HEK293 (cell line): ENCODE measurements at regions not wholly inside any gene's neighbourhood (a gene's known extent, or its start where the extent isn't known, plus 50 kb on each side); places are given as distances from the start of the nearest gene placed in this dataset.

Source experiments
- CTCF ChIA-PET: fragments of 350-600 bp; formaldehyde crosslinking; extraction: SDS; loops from one replicate; lab custom pipeline; 2021; ENCODE audit warnings: antibody characterized with exemption; lab: Yijun Ruan, JAX
- POLR2A ChIA-PET: fragments of 300-600 bp; formaldehyde crosslinking; extraction: SDS; loops from one replicate; lab custom pipeline; 2020; ENCODE audit warnings: antibody characterized with exemption, inconsistent platforms; lab: Yijun Ruan, JAX
- H3K27ac ChIP-seq: fragments of 200-500 bp; sonication (Bioruptor generic); 2 replicates; pipeline ENCODE4 v1.5.1; 2014; ENCODE audit warnings: low read depth, low read length, control low read depth, inconsistent platforms; ENCODE audit errors: extremely low read depth
- H3K36me3 ChIP-seq, 2 experiments: fragments of 200-500 bp in 1 of 2; sonication (Bioruptor generic) in 1 of 2; 1 replicate in 1 of 2; 2 replicates in 1 of 2; pipeline ENCODE4 v1.5.1; 2014 to 2017; ENCODE audit warnings: inconsistent platforms in 2 of 2, low read length in 2 of 2; ENCODE audit not compliant: control insufficient read depth in 2 of 2, insufficient read depth in 1 of 2
- H3K4me1 ChIP-seq: fragments of 200-500 bp; sonication (Bioruptor generic); 2 replicates; pipeline ENCODE4 v1.5.1; 2014; ENCODE audit warnings: mild to moderate bottlenecking, low read length, inconsistent platforms; ENCODE audit not compliant: control insufficient read depth, insufficient read depth
- H3K4me3 ChIP-seq: 2 replicates; pipeline ENCODE4 v1.5.1; 2011; ENCODE audit warnings: low read depth, mild to moderate bottlenecking, control low read depth, low read length, moderate library complexity
- H3K9me3 ChIP-seq: fragments of 200-500 bp; sonication (Bioruptor generic); 2 replicates; pipeline ENCODE4 v1.5.1; 2014; ENCODE audit warnings: low read depth, low read length, inconsistent platforms; ENCODE audit not compliant: control insufficient read depth, insufficient read depth
- OVOL3 ChIP-seq: fragments of 450-650 bp; formaldehyde crosslinking; IDR thresholded peaks from 2 replicates; pipeline ENCODE4 v1.5.1; 2016; ENCODE audit warnings: missing biosample characterization, missing genetic modification characterization
- PRDM10 ChIP-seq: fragments of 450-650 bp; formaldehyde crosslinking; IDR thresholded peaks from 2 replicates; pipeline ENCODE4 v1.5.1; 2016; ENCODE audit warnings: missing biosample characterization, missing genetic modification characterization
- PRDM6 ChIP-seq: fragments of 450-650 bp; formaldehyde crosslinking; IDR thresholded peaks from 2 replicates; pipeline ENCODE4 v1.5.1; 2017; ENCODE audit warnings: missing biosample characterization, missing genetic modification characterization
- SETDB1 ChIP-seq: IDR thresholded peaks from one replicate; pipeline ENCODE4 v1.6.1; 2017; ENCODE audit warnings: mild to moderate bottlenecking, low read length, moderate library complexity, mixed read lengths; ENCODE audit not compliant: insufficient read length
- ZBTB17 ChIP-seq: fragments of 450-650 bp; formaldehyde crosslinking; IDR thresholded peaks from 2 replicates; pipeline ENCODE4 v1.5.1; 2016; ENCODE audit warnings: missing biosample characterization, missing genetic modification characterization
- ZNF221 ChIP-seq: fragments of 450-650 bp; formaldehyde crosslinking; IDR thresholded peaks from 2 replicates; pipeline ENCODE4 v1.5.1; 2017; ENCODE audit warnings: missing biosample characterization, missing genetic modification characterization, borderline replicate concordance
- ZNF341 ChIP-seq: fragments of 450-650 bp; formaldehyde crosslinking; IDR thresholded peaks from 2 replicates; pipeline ENCODE4; 2016; ENCODE audit warnings: low read depth, missing biosample characterization, missing genetic modification characterization
- ZNF488 ChIP-seq: fragments of 450-650 bp; formaldehyde crosslinking; IDR thresholded peaks from 2 replicates; pipeline ENCODE4 v1.5.1; 2016; ENCODE audit warnings: missing biosample characterization, missing genetic modification characterization
- ZNF514 ChIP-seq: fragments of 450-650 bp; formaldehyde crosslinking; IDR thresholded peaks from 2 replicates; pipeline ENCODE4 v1.5.1; 2016; ENCODE audit warnings: missing biosample characterization, missing genetic modification characterization
- ZNF521 ChIP-seq: fragments of 450-650 bp; formaldehyde crosslinking; IDR thresholded peaks from 2 replicates; pipeline ENCODE4 v1.5.1; 2017; ENCODE audit warnings: missing biosample characterization, mild to moderate bottlenecking, missing genetic modification characterization
- ZNF629 ChIP-seq: fragments of 450-650 bp; formaldehyde crosslinking; IDR thresholded peaks from 2 replicates; pipeline ENCODE4 v1.5.1; 2017; ENCODE audit warnings: missing biosample characterization, missing genetic modification characterization
- ZXDB ChIP-seq: fragments of 450-650 bp; formaldehyde crosslinking; IDR thresholded peaks from 2 replicates; pipeline ENCODE4 v1.5.1; 2016; ENCODE audit warnings: missing biosample characterization, missing genetic modification characterization
- TF ChIP-seq, protein P1 (sequence below): fragments of 450-650 bp; formaldehyde crosslinking; IDR thresholded peaks from 2 replicates; pipeline ENCODE4 v1.5.1; 2017; ENCODE audit warnings: missing biosample characterization, missing genetic modification characterization
- TF ChIP-seq, protein P2 (sequence below): IDR thresholded peaks from 2 replicates; pipeline ENCODE4 v1.6.1; 2011; ENCODE audit warnings: mild to moderate bottlenecking, low read depth, low read length, borderline replicate concordance
- TF ChIP-seq, protein P3 (sequence below): fragments of 450-650 bp; formaldehyde crosslinking; conservative IDR thresholded peaks from 2 replicates; pipeline ENCODE4 v1.5.1; 2016; ENCODE audit warnings: low read depth, missing biosample characterization, missing genetic modification characterization

DNA sequence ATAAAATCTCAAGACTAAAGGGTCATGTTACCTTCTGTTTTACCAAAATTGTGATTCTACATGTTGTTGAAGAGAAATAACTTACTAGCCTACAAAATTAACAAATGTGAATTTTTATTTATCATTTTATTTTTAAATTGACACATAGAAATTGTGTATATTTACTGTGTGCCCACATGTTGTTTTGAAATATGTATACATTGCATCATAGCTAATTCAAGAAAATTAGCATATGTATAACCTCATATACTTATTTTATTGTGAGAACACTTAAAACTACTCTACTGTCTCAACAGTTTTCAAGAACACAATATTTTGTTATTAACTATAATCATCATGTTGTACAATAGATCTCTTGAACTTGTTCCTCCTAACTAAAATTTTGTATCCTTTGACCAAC lies 177.8 kb downstream of the EPM2A start:
- POLR2A ChIA-PET: no interaction called here
- no peaks in the 10 kb centered on the region for H3K36me3 ChIP-seq
- CTCF ChIA-PET: interaction anchor here (0.7 kb wide), 1 partner anchor 1033 kb away, joined by 3 read pairs; no protein-coding TSS in a partner anchor
- H3K27ac ChIP-seq: no peak overlapping the region
- H3K4me3 ChIP-seq: no peak overlapping the region
- H3K4me1 ChIP-seq: no peaks in the 10 kb centered on the region
- no peaks in the 10 kb centered on the region for H3K9me3 ChIP-seq
- TF ChIP-seq ZBTB17 (no peak), PRDM6 (tag by site-specific recombination) (no peak), ZNF514 (no peak), ZNF629 (tag by site-specific recombination) (no peak), ZNF341 (no peak), PRDM10 (tag by site-specific recombination) (no peak), SETDB1 (no peak), ZXDB (tag by site-specific recombination) (no peak), OVOL3 (tag by site-specific recombination) (no peak), ZNF488 (no peak), ZNF521 (tag by site-specific recombination) (no peak), ZNF221 (tag by site-specific recombination) (no peak)
- TF ChIP-seq, protein P1, sequence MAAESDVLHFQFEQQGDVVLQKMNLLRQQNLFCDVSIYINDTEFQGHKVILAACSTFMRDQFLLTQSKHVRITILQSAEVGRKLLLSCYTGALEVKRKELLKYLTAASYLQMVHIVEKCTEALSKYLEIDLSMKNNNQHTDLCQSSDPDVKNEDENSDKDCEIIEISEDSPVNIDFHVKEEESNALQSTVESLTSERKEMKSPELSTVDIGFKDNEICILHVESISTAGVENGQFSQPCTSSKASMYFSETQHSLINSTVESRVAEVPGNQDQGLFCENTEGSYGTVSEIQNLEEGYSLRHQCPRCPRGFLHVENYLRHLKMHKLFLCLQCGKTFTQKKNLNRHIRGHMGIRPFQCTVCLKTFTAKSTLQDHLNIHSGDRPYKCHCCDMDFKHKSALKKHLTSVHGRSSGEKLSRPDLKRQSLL (tag by site-specific recombination): no peak
- TF ChIP-seq, protein P2, sequence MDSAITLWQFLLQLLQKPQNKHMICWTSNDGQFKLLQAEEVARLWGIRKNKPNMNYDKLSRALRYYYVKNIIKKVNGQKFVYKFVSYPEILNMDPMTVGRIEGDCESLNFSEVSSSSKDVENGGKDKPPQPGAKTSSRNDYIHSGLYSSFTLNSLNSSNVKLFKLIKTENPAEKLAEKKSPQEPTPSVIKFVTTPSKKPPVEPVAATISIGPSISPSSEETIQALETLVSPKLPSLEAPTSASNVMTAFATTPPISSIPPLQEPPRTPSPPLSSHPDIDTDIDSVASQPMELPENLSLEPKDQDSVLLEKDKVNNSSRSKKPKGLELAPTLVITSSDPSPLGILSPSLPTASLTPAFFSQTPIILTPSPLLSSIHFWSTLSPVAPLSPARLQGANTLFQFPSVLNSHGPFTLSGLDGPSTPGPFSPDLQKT: no peak
- TF ChIP-seq, protein P3, sequence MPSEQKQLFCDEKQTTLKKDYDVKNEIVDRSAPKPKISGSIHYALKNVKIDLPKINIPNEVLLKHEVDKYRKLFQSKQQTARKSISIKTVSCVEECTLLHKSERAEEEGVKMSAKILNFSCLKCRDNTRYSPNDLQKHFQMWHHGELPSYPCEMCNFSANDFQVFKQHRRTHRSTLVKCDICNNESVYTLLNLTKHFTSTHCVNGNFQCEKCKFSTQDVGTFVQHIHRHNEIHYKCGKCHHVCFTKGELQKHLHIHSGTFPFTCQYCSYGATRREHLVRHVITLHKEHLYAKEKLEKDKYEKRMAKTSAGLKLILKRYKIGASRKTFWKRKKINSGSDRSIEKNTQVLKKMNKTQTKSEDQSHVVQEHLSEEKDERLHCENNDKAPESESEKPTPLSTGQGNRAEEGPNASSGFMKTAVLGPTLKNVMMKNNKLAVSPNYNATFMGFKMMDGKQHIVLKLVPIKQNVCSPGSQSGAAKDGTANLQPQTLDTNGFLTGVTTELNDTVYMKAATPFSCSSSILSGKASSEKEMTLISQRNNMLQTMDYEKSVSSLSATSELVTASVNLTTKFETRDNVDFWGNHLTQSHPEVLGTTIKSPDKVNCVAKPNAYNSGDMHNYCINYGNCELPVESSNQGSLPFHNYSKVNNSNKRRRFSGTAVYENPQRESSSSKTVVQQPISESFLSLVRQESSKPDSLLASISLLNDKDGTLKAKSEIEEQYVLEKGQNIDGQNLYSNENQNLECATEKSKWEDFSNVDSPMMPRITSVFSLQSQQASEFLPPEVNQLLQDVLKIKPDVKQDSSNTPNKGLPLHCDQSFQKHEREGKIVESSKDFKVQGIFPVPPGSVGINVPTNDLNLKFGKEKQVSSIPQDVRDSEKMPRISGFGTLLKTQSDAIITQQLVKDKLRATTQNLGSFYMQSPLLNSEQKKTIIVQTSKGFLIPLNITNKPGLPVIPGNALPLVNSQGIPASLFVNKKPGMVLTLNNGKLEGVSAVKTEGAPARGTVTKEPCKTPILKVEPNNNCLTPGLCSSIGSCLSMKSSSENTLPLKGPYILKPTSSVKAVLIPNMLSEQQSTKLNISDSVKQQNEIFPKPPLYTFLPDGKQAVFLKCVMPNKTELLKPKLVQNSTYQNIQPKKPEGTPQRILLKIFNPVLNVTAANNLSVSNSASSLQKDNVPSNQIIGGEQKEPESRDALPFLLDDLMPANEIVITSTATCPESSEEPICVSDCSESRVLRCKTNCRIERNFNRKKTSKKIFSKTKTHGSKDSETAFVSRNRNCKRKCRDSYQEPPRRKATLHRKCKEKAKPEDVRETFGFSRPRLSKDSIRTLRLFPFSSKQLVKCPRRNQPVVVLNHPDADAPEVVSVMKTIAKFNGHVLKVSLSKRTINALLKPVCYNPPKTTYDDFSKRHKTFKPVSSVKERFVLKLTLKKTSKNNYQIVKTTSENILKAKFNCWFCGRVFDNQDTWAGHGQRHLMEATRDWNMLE (tag by site-specific recombination): no peak
